WI38 (cell line): ENCODE measurements at regions not wholly inside any gene's neighbourhood (a gene's known extent, or its start where the extent isn't known, plus 50 kb on each side); places are given as distances from the start of the nearest gene placed in this dataset.

Experiments used
- H3K4me3 ChIP-seq: 2 replicates; pipeline ENCODE4 v1.5.1; 2011; ENCODE audit warnings: low read depth, mild to moderate bottlenecking, control low read depth, low read length
- TF ChIP-seq, protein P1 (sequence below): IDR thresholded peaks from 2 replicates; pipeline ENCODE4 v1.5.1; 2012; ENCODE audit warnings: low read depth, mild to moderate bottlenecking, control low read depth, low read length

GRCh38 chr6:80541886-80542285 is 435.4 kb downstream of the BCKDHB start:
- TF ChIP-seq, protein P1, sequence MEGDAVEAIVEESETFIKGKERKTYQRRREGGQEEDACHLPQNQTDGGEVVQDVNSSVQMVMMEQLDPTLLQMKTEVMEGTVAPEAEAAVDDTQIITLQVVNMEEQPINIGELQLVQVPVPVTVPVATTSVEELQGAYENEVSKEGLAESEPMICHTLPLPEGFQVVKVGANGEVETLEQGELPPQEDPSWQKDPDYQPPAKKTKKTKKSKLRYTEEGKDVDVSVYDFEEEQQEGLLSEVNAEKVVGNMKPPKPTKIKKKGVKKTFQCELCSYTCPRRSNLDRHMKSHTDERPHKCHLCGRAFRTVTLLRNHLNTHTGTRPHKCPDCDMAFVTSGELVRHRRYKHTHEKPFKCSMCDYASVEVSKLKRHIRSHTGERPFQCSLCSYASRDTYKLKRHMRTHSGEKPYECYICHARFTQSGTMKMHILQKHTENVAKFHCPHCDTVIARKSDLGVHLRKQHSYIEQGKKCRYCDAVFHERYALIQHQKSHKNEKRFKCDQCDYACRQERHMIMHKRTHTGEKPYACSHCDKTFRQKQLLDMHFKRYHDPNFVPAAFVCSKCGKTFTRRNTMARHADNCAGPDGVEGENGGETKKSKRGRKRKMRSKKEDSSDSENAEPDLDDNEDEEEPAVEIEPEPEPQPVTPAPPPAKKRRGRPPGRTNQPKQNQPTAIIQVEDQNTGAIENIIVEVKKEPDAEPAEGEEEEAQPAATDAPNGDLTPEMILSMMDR, result no peak
- no peak overlapping the region for H3K4me3 ChIP-seq

DNA sequence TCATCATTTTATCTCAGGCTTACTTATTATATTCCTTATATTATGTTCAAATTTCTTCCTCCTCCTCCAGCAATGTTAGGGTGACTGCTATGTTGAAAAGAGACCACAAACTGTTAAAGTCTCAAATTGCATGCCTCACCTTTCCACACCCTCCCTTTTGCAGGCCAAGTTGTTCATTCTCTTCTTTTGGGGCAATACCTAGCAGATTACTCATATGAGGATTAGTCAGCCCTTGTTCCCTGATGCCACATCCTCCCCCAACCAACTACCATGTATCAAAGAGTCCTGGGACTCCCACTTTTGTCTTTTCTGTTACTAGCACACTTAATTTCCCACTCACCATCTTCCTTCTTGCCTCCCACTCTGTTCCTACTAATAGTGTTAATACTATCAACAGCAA is 434.7 kb downstream of the BCKDHB start:
- H3K4me3 ChIP-seq, result no peak overlapping the region
- TF ChIP-seq, protein P1, result no peak

DNA sequence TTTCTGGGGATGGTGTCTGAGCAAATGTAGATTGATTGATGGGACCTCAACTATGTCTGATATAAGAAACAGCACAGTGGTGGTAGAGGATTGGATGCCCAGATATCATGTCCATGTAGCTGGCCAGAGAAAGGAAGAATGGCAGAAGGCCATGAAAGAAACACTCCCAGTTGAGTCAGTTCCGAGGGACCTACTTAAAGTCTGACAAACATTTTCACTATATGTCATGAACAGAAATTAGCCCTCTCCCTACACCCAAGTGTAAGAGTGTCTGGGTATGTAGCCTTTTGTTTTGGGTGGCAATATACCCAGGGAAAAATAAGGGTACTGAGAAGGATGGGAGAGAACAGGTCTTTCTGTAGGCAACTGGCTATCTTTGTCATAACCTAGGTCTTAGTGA is 434.2 kb downstream of the BCKDHB start:
- no peak overlapping the region for H3K4me3 ChIP-seq
- TF ChIP-seq, protein P1, result no peak

DNA sequence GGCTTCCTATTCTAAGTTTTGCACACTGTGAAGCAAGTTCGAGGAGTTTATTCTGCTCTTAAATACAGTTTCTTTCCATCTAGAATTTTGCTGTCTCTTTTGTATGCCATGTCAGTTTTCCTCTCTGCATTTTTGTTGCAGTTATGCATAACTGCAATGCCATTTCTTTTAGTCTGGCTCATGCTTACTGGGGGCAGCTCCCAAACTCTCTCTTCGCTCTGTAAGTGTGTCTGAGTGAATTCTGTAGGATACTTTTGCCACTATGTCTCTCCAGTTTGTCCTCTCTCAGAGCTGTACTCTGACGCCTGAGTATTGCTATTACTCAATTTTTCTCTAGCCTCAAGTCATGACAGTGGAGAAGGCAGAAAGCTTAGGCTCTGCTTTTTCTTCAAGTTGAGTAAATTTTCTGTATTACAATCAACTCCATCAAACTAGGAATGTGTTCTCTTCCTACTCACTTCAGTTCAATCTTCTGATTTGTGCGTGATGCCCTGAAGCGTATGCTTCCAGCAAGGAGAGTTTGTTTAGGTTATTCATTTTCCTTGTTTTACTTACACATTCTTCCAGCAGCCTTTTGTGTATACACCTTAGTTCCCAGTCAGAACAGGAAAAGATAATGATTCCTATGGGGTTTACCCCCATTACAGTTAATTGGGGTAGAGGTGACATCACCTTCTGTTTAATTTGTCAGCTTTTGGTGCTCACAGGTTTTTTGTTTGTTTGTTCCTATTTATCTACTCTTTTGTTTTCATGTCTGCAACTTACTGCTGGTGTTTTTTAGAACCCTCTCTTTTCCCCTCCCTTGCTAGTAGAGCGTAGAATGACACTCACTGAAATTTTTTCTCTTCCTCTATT is 430.9 kb downstream of the BCKDHB start:
- TF ChIP-seq, protein P1, result no peak

GRCh38 chr6:80535914-80536565 is 429.6 kb downstream of the BCKDHB start:
- TF ChIP-seq, protein P1, result no peak
- H3K4me3 ChIP-seq, result no peak overlapping the region

More for the DNA sequence above, 430.9 kb downstream of the BCKDHB start:
- H3K4me3 ChIP-seq, result no peak overlapping the region

- TF ChIP-seq, protein P1, result no peak
Measured at GRCh38 chr6:80531681-80532619, 425.5 kb downstream of the BCKDHB start.

More at GRCh38 chr6:80531681-80532619, 425.5 kb downstream of the BCKDHB start:
- H3K4me3 ChIP-seq, result no peak overlapping the region
